Smooth muscle cell (in vitro differentiated cells): ENCODE measurements at regions not wholly inside any gene's neighbourhood (a gene's known extent, or its start where the extent isn't known, plus 50 kb on each side); places are given as distances from the start of the nearest gene placed in this dataset.

Experiments
- DNase-seq: peaks from one replicate; lab custom pipeline; 2025; ENCODE audit not compliant: unreplicated experiment; lab: John Stamatoyannopoulos, UW
- H2AFZ ChIP-seq: fragments of 200-600 bp; sonication (generic); 2 replicates; pipeline ENCODE4 v1.6.0; 2016; ENCODE audit warnings: antibody characterized with exemption, low read depth, mild to moderate bottlenecking
- H3F3A ChIP-seq: fragments of 200-600 bp; sonication (generic); 2 replicates; pipeline ENCODE4 v1.6.0; 2017; ENCODE audit warnings: antibody characterized with exemption, low read depth
- H3K27ac ChIP-seq: fragments of 200-600 bp; sonication (generic); 2 replicates; pipeline ENCODE4 v1.5.1; 2016; ENCODE audit warnings: low read depth, mild to moderate bottlenecking
- H3K27me3 ChIP-seq: fragments of 200-600 bp; sonication (generic); 2 replicates; pipeline ENCODE4 v1.6.1; 2016; ENCODE audit warnings: low read depth, mild to moderate bottlenecking
- H3K36me3 ChIP-seq: fragments of 200-600 bp; sonication (generic); 2 replicates; pipeline ENCODE4 v1.5.1; 2016; ENCODE audit warnings: low read depth
- H3K4me1 ChIP-seq: fragments of 200-600 bp; sonication (generic); 2 replicates; pipeline ENCODE4 v1.5.1; 2016; ENCODE audit warnings: low read depth
- H3K4me2 ChIP-seq: fragments of 200-600 bp; sonication (generic); 2 replicates; pipeline ENCODE4 v1.6.0; 2016; ENCODE audit warnings: mild to moderate bottlenecking
- H3K4me3 ChIP-seq: fragments of 200-600 bp; sonication (generic); 2 replicates; pipeline ENCODE4 v1.5.1; 2016; ENCODE audit warnings: mild to moderate bottlenecking
- H3K79me2 ChIP-seq: fragments of 200-600 bp; sonication (generic); 2 replicates; pipeline ENCODE4 v1.6.0; 2016; ENCODE audit warnings: low read depth, mild to moderate bottlenecking
- H3K9ac ChIP-seq: fragments of 200-600 bp; sonication (generic); 2 replicates; pipeline ENCODE4 v1.6.0; 2016; ENCODE audit warnings: low read depth
- H3K9me3 ChIP-seq: fragments of 200-600 bp; sonication (generic); replicated peaks from 2 replicates; pipeline ENCODE4 v1.5.1; 2016; ENCODE audit warnings: low read depth
- H4K20me1 ChIP-seq: fragments of 200-600 bp; sonication (generic); 2 replicates; pipeline ENCODE4 v1.6.0; 2016; ENCODE audit warnings: low read depth
- CTCF ChIP-seq: fragments of 200-600 bp; sonication (generic); IDR thresholded peaks from 2 replicates; pipeline ENCODE4 v1.5.1; 2017; ENCODE audit warnings: borderline replicate concordance, mild to moderate bottlenecking, antibody characterized with exemption; ENCODE audit not compliant: insufficient read depth, poor library complexity, severe bottlenecking
- WGBS: methylation state at CpG from one replicate; pipeline ENCODE4 v1.1.7; 2016; ENCODE audit warnings: low lambda C conversion rate; 5-methylcytosine and 5-hydroxymethylcytosine counted together

GRCh38 chr3:118267588-118267987 lies 767.1 kb downstream of the IGSF11 start:
- no peaks in the 10 kb centered on the region for H3K27me3 ChIP-seq

GRCh38 chr3:118269537-118270125 lies 765.0 kb downstream of the IGSF11 start:
- no peak overlapping the region for H3K4me3 ChIP-seq
- no peaks in the 10 kb centered on the region for H3F3A ChIP-seq
- no peaks in the 10 kb centered on the region for H3K9me3 ChIP-seq
- no peak overlapping the region for H3K4me2 ChIP-seq
- 96% methylated on average over 29 of the region's 38 CpGs for WGBS
- H3K79me2 ChIP-seq = no peaks in the 10 kb centered on the region
- H2AFZ ChIP-seq = no peak overlapping the region
- H3K9ac ChIP-seq = no peak overlapping the region
- no peaks in the 10 kb centered on the region for H3K4me1 ChIP-seq
- no peak for TF ChIP-seq CTCF
- H3K36me3 ChIP-seq = no peaks in the 10 kb centered on the region
- H3K27ac ChIP-seq = no peak overlapping the region
- no peaks in the 10 kb centered on the region for H4K20me1 ChIP-seq
- no peaks in the 10 kb centered on the region for H3K27me3 ChIP-seq
- DNase-seq = no peak

More at GRCh38 chr3:118267588-118267987, 767.1 kb downstream of the IGSF11 start:
- Histone ChIP-seq H3K4me2 (no peak overlapping the region), H4K20me1 (no peaks in the 10 kb centered on the region), H3K27ac (no peak overlapping the region), H3K4me3 (no peak overlapping the region), H3K9ac (no peak overlapping the region), H3F3A (no peaks in the 10 kb centered on the region), H3K36me3 (no peaks in the 10 kb centered on the region), H2AFZ (no peak overlapping the region), H3K4me1 (no peaks in the 10 kb centered on the region), H3K79me2 (no peaks in the 10 kb centered on the region), H3K9me3 (no peaks in the 10 kb centered on the region)
- TF ChIP-seq CTCF = no peak
- DNase-seq = no peak
- 93% methylated on average over 3 of the region's 3 CpGs for WGBS

GRCh38 chr3:118272991-118273390 lies 761.7 kb downstream of the IGSF11 start:
- no peak overlapping the region for H3K9ac ChIP-seq
- no peak for DNase-seq
- TF ChIP-seq CTCF = no peak
- no peak overlapping the region for H3K4me3 ChIP-seq
- H3K4me2 ChIP-seq = no peak overlapping the region
- H3K27ac ChIP-seq = no peak overlapping the region
- WGBS = 56% methylated on average over 2 of the region's 2 CpGs
- no peak overlapping the region for H2AFZ ChIP-seq
- no peaks in the 10 kb centered on the region for H3K4me1 ChIP-seq
- no peaks in the 10 kb centered on the region for H3K9me3 ChIP-seq
- H3K36me3 ChIP-seq = no peaks in the 10 kb centered on the region
- no peaks in the 10 kb centered on the region for H3F3A ChIP-seq
- H3K79me2 ChIP-seq = no peaks in the 10 kb centered on the region
- no peaks in the 10 kb centered on the region for H3K27me3 ChIP-seq
- H4K20me1 ChIP-seq = no peaks in the 10 kb centered on the region

- Histone ChIP-seq H3K36me3 (no peaks in the 10 kb centered on the region), H3K27ac (no peak overlapping the region), H4K20me1 (no peaks in the 10 kb centered on the region), H3F3A (no peaks in the 10 kb centered on the region), H3K27me3 (no peaks in the 10 kb centered on the region), H3K9me3 (no peaks in the 10 kb centered on the region), H3K4me2 (no peak overlapping the region), H3K9ac (no peak overlapping the region), H2AFZ (no peak overlapping the region), H3K79me2 (no peaks in the 10 kb centered on the region), H3K4me1 (no peaks in the 10 kb centered on the region), H3K4me3 (no peak overlapping the region)
- 88% methylated on average over 1 of the region's 1 CpG for WGBS
- TF ChIP-seq CTCF = no peak
- DNase-seq = no peak
Observed at GRCh38 chr3:118277814-118278213, 756.8 kb downstream of the IGSF11 start.
